Fibroblast of skin of left quadriceps (primary cell): ENCODE measurements at regions not wholly inside any gene's neighbourhood (a gene's known extent, or its start where the extent isn't known, plus 50 kb on each side); places are given as distances from the start of the nearest gene placed in this dataset.

ENCODE experiments used
- DNase-seq, 2 experiments: peaks; one replicate each; pipeline ENCODE4 v3.0.0-alpha.2; 2013; ENCODE audit warnings: low read depth in 2 of 2

GRCh38 chr1:56034847-56035481 lies 544.4 kb downstream of the PLPP3 start:
- no peak for DNase-seq

DNA sequence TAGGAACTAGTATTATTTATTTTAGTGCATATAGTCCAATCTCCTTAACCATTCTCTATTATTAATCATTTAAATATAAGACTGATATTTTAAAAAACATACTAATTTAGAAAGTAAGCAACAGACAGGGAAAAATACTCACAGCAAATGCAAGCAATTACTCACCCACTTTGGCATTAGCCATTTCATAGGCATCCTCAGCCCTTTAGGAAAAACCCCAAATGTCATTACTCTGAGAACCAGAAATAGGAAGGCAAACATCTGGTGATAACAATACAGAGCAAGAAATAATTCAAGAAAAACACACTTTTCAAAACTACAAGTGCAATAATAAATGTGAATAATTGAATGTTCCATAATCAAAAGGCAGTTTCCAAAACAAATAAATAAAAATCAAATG lies 545.1 kb downstream of the PLPP3 start:
- DNase-seq = peak; percentile 39 to 42

- DNase-seq = no peak
Measured at GRCh38 chr1:56033321-56034037, 545.9 kb downstream of the PLPP3 start.

DNA sequence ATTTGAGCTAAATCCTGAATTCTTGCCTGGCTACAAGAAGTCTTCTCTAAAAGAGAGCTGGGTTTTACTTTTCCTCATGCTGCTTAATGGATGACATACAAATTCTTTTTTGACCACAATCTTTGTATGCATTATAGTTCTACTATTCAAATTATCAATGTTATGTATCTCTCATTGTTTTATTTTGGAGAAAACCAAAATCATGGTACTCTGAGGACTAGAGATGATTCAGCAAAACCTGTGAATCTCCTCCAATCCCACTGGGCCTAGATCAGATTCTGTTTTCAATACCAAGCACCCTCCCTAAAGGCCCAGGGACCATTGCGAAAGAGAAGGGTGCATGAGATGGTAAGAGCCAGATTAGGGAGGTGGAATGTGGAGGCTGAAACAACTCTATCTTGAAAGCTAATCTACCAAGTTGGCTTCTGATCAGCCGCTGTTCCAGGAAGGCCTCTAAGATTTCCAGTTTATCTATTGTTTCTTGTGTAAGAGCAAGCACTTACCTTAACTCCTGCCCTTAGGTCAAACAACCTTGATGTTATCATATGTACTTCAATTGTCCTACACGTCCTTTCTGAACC lies 547.2 kb downstream of the PLPP3 start:
- no peak for DNase-seq

GRCh38 chr1:56031001-56031400 lies 548.4 kb downstream of the PLPP3 start:
- DNase-seq = no peak

- DNase-seq = no peak
Measured at GRCh38 chr1:56029319-56030003, 549.9 kb downstream of the PLPP3 start.

DNA sequence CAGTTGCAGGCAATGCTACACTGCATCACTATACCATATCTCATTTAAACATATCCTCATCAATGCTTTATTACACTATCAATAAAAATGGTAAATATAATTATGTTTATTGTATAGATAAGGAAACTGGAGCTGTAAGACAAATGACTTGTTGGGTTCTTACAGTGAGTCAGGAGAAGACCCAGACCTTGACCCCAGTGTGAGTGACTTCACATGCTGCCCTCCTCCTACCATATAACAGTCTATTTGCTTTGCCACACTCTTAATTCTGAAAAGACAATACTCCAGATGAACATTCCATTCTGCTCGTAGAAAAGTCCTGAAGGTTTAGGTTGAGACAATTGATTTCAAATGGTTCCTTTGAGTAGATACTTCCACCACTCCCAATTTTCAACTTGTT lies 550.5 kb downstream of the PLPP3 start:
- no peak for DNase-seq

GRCh38 chr1:56028244-56028643 lies 551.1 kb downstream of the PLPP3 start:
- DNase-seq = no peak

GRCh38 chr1:56025942-56026341 lies 553.4 kb downstream of the PLPP3 start:
- no peak for DNase-seq

DNA sequence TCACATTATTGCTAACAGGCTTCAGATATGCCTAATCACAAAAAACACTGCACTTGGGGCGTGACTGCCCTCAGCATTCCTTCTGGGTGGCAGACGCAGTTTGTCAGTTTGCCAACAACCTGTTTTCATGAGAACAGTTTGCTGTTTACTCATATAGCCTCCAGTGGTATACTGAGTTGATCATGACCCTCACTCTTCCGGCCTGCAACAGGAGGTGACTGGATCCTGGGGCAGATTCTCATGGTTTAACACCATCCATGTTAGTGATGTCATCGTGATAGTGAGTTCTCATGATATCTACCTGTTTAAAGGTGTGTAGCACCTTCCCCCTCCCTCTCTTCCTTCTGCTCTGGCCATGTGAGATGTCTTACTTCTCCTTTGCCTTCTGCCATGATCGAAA lies 555.2 kb downstream of the PLPP3 start:
- no peak for DNase-seq

DNA sequence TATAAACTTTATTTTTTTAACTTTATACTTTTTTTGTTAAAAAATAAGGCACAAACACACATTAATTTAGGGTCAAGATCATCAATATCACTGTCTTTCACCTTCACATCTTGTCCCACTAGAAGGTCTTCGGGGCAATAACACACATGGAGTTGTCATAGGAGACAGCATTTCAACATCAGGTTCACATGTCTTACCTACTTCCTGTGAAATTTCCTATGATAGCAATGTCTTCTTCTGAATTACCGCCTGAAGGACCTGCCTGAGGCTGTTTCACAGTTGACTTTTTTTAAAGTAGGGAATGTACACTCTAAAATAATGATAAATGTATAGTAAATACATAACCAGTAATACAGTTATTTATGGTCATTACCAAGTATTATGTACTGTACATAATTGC lies 559.4 kb downstream of the PLPP3 start:
- no peak for DNase-seq

GRCh38 chr1:56019472-56019871 lies 559.9 kb downstream of the PLPP3 start:
- DNase-seq = no peak

- no peak for DNase-seq
Measured at GRCh38 chr1:56017336-56017735, 562.0 kb downstream of the PLPP3 start.

DNA sequence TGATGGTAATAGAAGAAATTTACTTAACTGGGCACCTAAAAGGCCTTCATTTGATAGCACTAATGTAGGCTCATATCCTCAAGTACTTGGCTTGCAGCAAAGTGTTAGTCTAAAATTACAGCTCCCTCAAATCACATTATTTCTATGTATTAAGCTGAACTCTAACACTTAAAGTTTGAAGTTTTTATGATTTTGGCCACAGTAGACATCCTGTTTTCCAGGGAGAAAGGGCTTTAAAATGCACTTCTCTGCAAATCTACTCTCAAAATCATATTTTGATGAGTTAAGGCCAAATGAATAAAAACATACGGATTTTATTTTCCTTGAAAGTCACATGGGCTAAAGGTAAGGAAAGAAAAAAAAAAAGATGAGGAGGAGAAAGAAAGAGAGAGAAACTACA lies 575.5 kb downstream of the PLPP3 start:
- no peak for DNase-seq

- no peak for DNase-seq
Measured at GRCh38 chr1:56002231-56002630, 577.1 kb downstream of the PLPP3 start.

DNA sequence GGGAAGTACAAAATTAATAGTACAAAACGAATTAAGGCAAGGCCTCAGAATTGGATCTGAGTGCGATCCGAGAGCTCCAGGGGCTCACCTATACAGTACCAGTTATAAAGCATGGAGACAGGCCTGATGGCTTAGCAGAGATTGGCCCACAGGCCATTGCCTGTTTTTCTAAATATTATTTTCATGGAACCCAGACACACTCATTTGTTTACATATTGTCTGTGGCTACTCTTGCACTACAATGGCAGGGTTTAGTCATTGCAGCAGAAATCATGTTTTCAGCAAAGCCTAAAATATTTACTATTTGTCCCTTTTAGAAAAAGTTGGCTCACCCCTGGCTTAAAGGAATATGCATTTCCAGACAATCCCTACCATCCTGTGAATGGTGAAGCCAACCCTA lies 578.9 kb downstream of the PLPP3 start:
- no peak for DNase-seq

DNA sequence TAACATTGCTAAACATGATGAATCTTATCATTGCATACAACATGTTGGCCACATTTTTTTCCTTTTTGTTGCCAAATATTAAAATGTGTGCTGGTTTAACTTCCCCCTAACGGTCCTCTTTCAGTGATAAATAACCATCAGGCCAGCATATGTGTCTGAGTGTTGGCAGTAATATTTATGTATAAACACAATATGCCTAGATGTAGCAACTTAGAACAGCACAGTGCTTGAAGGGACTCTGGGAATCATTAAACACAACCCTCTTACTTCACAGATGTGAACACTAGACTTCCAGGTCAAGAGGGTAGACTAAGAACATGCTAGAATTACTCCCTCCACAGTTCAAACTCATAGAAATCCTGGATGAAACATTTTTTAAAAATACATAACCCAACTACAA lies 581.8 kb downstream of the PLPP3 start:
- peak; percentile 72 to 77 for DNase-seq

- peak; percentile 70 to 76 for DNase-seq
Measured at GRCh38 chr1:55993646-55994318, 585.6 kb downstream of the PLPP3 start.

DNA sequence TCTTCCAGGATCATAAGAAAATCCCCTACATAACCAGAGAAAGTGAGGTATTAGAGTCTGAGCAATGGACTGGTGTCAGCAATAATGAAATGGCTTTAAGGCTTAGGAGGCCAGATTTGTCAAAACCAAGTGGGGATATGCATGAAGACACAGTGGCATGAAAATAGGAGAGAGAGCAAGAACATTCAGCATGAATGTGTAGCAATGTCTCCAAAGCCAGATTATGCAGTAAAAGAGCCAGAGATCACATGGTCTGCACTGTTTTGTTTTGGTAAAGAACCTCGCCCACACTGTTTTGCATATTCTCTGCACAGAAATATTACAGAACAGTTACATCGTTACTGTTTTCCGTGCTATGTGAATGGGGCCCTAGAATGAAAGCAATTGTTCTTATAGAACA lies 589.4 kb downstream of the PLPP3 start:
- DNase-seq = no peak

DNA sequence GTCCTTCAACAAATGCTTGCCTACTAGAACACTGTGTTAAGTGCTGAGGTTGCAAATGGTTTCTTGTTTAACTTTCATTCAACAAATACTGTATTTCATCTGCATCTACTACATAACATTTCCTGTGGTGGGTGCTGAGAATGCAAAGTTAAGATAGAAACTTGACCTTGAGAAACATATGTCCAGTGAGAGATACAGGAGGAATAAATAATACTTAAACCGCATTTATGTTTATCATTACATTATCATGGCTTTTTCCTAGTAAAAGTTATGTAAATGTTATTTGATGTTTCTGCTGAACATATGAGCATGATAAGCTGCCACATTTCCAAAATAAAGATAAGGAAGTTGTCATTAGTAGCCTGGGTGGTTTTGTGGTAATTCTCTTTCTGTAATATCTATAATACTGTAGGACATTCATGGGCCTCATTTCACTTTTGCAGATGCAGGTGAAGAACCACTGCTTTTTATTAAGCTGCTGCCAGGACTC lies 590.4 kb downstream of the PLPP3 start:
- no peak for DNase-seq

GRCh38 chr1:55987491-55988249 lies 591.7 kb downstream of the PLPP3 start:
- DNase-seq = no peak
